ENCODE measurements at regions not wholly inside any gene's neighbourhood (a gene's known extent, or its start where the extent isn't known, plus 50 kb on each side); places are given as distances from the start of the nearest gene placed in this dataset.

- WGBS, 4 donors, result 74 to 83% (median 75%) methylated on average over 2 of the region's 2 CpGs
- Histone ChIP-seq H3K9me3 (no peaks in the 10 kb centered on the region), H3K4me3 (no peak overlapping the region), H3K27me3 (no peaks in the 10 kb centered on the region), H3K27ac (no peak overlapping the region), H3K4me1 (peaks cover 0 to 6% (median 0%) of the 10 kb centered on the region in 12 donors), H3K36me3 (no peaks in the 10 kb centered on the region)
- no peak for ATAC-seq
- intact Hi-C loops (cut with DNase I), result loop anchor here in 1 of 10 donors (10.0 kb wide), 1 partner anchor 121 kb away; no protein-coding TSS in a partner anchor
- TF ChIP-seq CTCF (IDR thresholded peaks at IDR 0.05) (no peak), POLR2A (IDR thresholded peaks at IDR 0.05) (no peak)
- no peak for DNase-seq
Measured at GRCh38 chr9:118455788-118456187, 751.6 kb downstream of the TLR4 start.

GRCh38 chr9:118457171-118458000 is 753.2 kb downstream of the TLR4 start:
- no peak for TF ChIP-seq CTCF (IDR thresholded peaks at IDR 0.05)
- TF ChIP-seq POLR2A (IDR thresholded peaks at IDR 0.05), result no peak
- 74 to 78% (median 76%) methylated on average over 6 of the region's 6 CpGs for WGBS, 4 donors
- no peak for ATAC-seq

GRCh38 chr9:118459913-118460312 is 755.7 kb downstream of the TLR4 start:
- no peak for TF ChIP-seq CTCF (IDR thresholded peaks at IDR 0.05)
- TF ChIP-seq POLR2A (IDR thresholded peaks at IDR 0.05), result no peak
- ATAC-seq (peak; percentile 82 to 90 (median 89)), DNase-seq (peak in 3 of 5 donors; percentile 22 to 31 (median 27))
- intact Hi-C loops (cut with DNase I), result loop anchor here in 1 of 10 donors (10.0 kb wide), 1 partner anchor 125 kb away; no protein-coding TSS in a partner anchor
- Histone ChIP-seq H3K4me1 (peaks cover 0 to 6% (median 0%) of the 10 kb centered on the region in 12 donors), H3K36me3 (no peaks in the 10 kb centered on the region), H3K27ac (peak overlapping the region in 3 of 12 donors; percentile 32 to 47 (median 43)), H3K4me3 (no peak overlapping the region), H3K27me3 (no peaks in the 10 kb centered on the region), H3K9me3 (no peaks in the 10 kb centered on the region)
- WGBS, 4 donors, result 32 to 42% (median 41%) methylated on average over 2 of the region's 2 CpGs

More at GRCh38 chr9:118457171-118458000, 753.2 kb downstream of the TLR4 start:
- Histone ChIP-seq H3K4me3 (no peak overlapping the region), H3K9me3 (no peaks in the 10 kb centered on the region), H3K36me3 (no peaks in the 10 kb centered on the region), H3K4me1 (peaks cover 0 to 6% (median 0%) of the 10 kb centered on the region in 12 donors), H3K27ac (no peak overlapping the region), H3K27me3 (no peaks in the 10 kb centered on the region)
- no peak for DNase-seq
- intact Hi-C loops (cut with DNase I), result loop anchor here in 1 of 10 donors (10.0 kb wide), 1 partner anchor 123 kb away; no protein-coding TSS in a partner anchor

DNA sequence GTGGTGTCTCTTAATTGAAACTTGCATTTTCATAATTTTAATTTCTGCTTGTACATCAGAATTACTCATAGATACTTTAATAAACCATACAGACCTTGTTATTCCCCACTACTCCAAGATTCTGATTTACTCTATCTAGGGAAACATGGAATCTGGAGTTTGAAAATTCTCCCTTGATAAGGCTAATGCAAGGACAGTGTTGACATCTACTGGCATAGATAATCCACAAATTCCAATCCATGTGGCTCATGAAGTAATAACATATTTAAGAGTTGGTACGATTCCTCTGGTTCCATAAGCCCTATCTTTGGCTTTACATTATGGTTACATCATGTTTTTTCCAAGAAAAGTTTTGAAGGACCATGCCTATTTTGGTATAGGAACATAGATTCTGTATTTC is 759.2 kb downstream of the TLR4 start:
- H3K4me3 ChIP-seq, result no peak overlapping the region
- DNase-seq, result no peak
- intact Hi-C loops (cut with DNase I), result no loop called here
- H3K27me3 ChIP-seq, result no peaks in the 10 kb centered on the region
- H3K9me3 ChIP-seq, result no peaks in the 10 kb centered on the region
- H3K36me3 ChIP-seq, result no peaks in the 10 kb centered on the region
- no peak for TF ChIP-seq CTCF (IDR thresholded peaks at IDR 0.05)
- no peak for TF ChIP-seq POLR2A (IDR thresholded peaks at IDR 0.05)
- no peak overlapping the region for H3K27ac ChIP-seq
- 20 to 34% (median 28%) methylated on average over 1 of the region's 1 CpG for WGBS, 4 donors
- H3K4me1 ChIP-seq, result peaks cover 0 to 6% (median 0%) of the 10 kb centered on the region in 12 donors
- no peak for ATAC-seq
